ENCODE measurements at regions not wholly inside any gene's neighbourhood (a gene's known extent, or its start where the extent isn't known, plus 50 kb on each side); places are given as distances from the start of the nearest gene placed in this dataset.

DNA sequence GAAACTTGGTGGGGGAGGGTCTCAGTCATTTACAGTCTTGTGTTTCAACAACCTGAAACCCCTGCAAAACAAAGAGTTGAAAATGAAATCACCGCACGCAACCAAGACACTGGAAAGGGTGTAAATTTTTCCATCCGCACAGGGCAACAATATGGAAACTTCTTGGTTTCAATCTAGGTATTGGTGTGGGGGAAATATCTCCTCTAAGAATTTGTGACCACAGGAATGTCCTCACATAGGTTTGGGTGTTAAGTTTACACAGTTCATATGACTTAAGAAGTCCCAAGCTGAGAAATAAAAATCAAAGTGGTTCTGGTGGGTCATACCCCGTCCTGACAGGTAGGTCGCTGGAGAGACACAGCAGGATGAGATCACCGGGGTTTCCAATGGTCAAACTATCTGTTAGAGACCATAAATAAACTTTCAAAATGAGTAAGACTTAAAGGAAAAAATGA is 51.9 kb upstream of the PIP5K1B start:
- no peak overlapping the region for H3K4me3 Mint-ChIP-seq
- H3K27ac Mint-ChIP-seq (ENCODE audit: low read depth), result no peak overlapping the region
- ATAC-seq (replicated peaks; ENCODE audit: extremely low read depth, poor library complexity, severe bottlenecking) (no peak), DNase-seq (ENCODE audit: low spot score in 2 of 2) (no peak)
- peaks cover 64% of the 10 kb centered on the region for H3K27me3 Mint-ChIP-seq
- no peaks in the 10 kb centered on the region for H3K4me1 Mint-ChIP-seq
- H3K36me3 Mint-ChIP-seq (ENCODE audit: insufficient read depth), result no peaks in the 10 kb centered on the region
- H3K9me3 Mint-ChIP-seq, result no peaks in the 10 kb centered on the region

DNA sequence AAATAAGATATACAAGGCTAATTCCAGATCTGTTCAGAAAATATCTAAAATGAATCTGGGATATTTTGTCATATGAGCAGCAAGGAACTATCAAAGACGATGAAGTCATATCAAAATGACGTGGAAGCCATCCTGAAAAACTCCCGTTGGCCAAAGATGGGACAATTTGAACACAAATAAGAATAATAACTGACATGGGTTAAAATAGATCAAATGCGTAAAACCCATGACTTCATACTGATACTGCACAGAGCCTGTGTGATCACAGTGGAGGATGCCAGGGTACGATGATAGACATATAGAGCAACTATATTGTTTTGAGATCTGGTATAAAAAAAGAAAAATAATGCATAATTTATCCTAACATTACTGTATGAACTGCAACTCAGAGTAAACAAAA is 51.0 kb upstream of the PIP5K1B start:
- H3K9me3 Mint-ChIP-seq, result no peaks in the 10 kb centered on the region
- peaks cover 72% of the 10 kb centered on the region for H3K27me3 Mint-ChIP-seq
- H3K27ac Mint-ChIP-seq (ENCODE audit: low read depth), result no peak overlapping the region
- DNase-seq (ENCODE audit: low spot score in 2 of 2) (no peak), ATAC-seq (replicated peaks; ENCODE audit: extremely low read depth, poor library complexity, severe bottlenecking) (no peak)
- no peaks in the 10 kb centered on the region for H3K36me3 Mint-ChIP-seq (ENCODE audit: insufficient read depth)
- H3K4me3 Mint-ChIP-seq, result no peak overlapping the region
- H3K4me1 Mint-ChIP-seq, result no peaks in the 10 kb centered on the region
